ENCODE measurements at regions not wholly inside any gene's neighbourhood (a gene's known extent, or its start where the extent isn't known, plus 50 kb on each side); places are given as distances from the start of the nearest gene placed in this dataset.

GRCh38 chr17:79342376-79342775 is 267.8 kb downstream of the ENGASE start:
- TF ChIP-seq RBAK (CRISPR knock-in tag; IDR thresholded peaks at IDR 0.05): no peak
- TF ChIP-seq SP1 (IDR thresholded peaks at IDR 0.05): no peak
- no peak for TF ChIP-seq SP1 (CRISPR knock-in tag; IDR thresholded peaks at IDR 0.05)

Measured in HepG2 (cell line).